Small intestine (tissue), 7 donors: ENCODE measurements at regions not wholly inside any gene's neighbourhood (a gene's known extent, or its start where the extent isn't known, plus 50 kb on each side); places are given as distances from the start of the nearest gene placed in this dataset.

Source experiments
- DNase-seq, 2 donors: peaks; one replicate each; pipeline versions ENCODE4 v3.0.0 to v3.0.0-alpha.2; 2013
- FAIRE-seq: peaks from 2 replicates; lab custom pipeline; 2012; peaks lifted over from hg19 to GRCh38; lab: Jason Lieb, UNC
- H3K27ac ChIP-seq, 3 donors: one replicate each; pipeline ENCODE4 v1.5.1; 2013; ENCODE audit warnings: low read length in 2 of 3, mild to moderate bottlenecking in 2 of 3, control low read depth in 1 of 3, inconsistent platforms in 1 of 3, low read depth in 1 of 3, moderate library complexity in 1 of 3
- H3K27me3 ChIP-seq, 3 donors: one replicate each; pipeline ENCODE4 v1.6.1; 2013; ENCODE audit warnings: low read length in 3 of 3, inconsistent platforms in 1 of 3; ENCODE audit not compliant: control insufficient read depth in 3 of 3, insufficient read depth in 3 of 3
- H3K36me3 ChIP-seq, 3 donors: one replicate each; pipeline ENCODE4 v1.6.1; 2013; ENCODE audit warnings: low read length in 3 of 3, inconsistent platforms in 1 of 3, low read depth in 1 of 3, mild to moderate bottlenecking in 1 of 3, moderate library complexity in 1 of 3; ENCODE audit not compliant: control insufficient read depth in 3 of 3, insufficient read depth in 2 of 3
- H3K4me1 ChIP-seq, 3 donors: one replicate each; pipeline ENCODE4 v1.6.1; 2013; ENCODE audit warnings: low read length in 2 of 3, inconsistent platforms in 1 of 3, low read depth in 1 of 3, mild to moderate bottlenecking in 1 of 3, moderate library complexity in 1 of 3; ENCODE audit not compliant: control insufficient read depth in 3 of 3, insufficient read depth in 2 of 3
- H3K4me3 ChIP-seq, 3 donors: one replicate each; pipeline ENCODE4 v1.5.1; 2013; ENCODE audit warnings: low read length in 3 of 3, control low read depth in 1 of 3, inconsistent platforms in 1 of 3, low read depth in 1 of 3, mild to moderate bottlenecking in 1 of 3, moderate library complexity in 1 of 3
- H3K9me3 ChIP-seq, 2 donors: one replicate each; pipeline ENCODE4 v1.6.1; 2013; ENCODE audit warnings: low read depth in 1 of 2, low read length in 1 of 2; ENCODE audit not compliant: control insufficient read depth in 2 of 2, insufficient read depth in 1 of 2
- WGBS, 3 donors: extraction: QIAGEN DNeasy Blood & Tissue Kit; methylation state at CpG; one replicate each; pipeline ENCODE4 v1.1.7; 2013; 5-methylcytosine and 5-hydroxymethylcytosine counted together
- donor health status: healthy with polysubstance abuse.
- donor health status: control.
- donor health status: control.
- donor health status: Bipolar disorder and iron deficiency.
- donor health status: healthy.

DNA sequence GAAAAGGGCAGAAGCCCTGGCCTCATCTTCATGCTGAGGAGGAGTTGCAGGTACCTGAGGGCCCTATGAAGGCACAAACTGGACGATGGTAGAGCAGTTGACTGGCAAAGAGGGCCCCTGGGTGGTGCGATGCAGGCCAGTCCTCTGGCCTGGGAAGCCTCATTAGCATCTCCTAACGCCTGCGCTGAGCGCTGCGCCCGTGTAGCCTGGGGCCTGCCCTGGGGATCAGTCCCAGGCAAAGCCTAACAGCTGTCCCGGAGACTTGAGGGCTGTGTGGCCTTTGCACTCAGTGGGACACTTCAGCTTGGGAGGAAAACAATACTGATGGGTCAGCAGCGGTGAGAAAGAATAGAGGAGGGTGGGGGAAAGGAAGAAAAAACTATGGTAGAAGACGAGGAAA lies 187.7 kb downstream of the RAP2A start:
- Histone ChIP-seq H3K27me3 (peaks cover 0 to 3% (median 0%) of the 10 kb centered on the region in 3 donors), H3K36me3 (no peaks in the 10 kb centered on the region), H3K27ac (no peak overlapping the region), H3K4me3 (no peak overlapping the region), H3K9me3 (no peaks in the 10 kb centered on the region), H3K4me1 (no peaks in the 10 kb centered on the region)
- DNase-seq (no peak), FAIRE-seq (no peak)
- 60 to 64% (median 61%) methylated on average over 10 of the region's 10 CpGs for WGBS, 3 donors

DNA sequence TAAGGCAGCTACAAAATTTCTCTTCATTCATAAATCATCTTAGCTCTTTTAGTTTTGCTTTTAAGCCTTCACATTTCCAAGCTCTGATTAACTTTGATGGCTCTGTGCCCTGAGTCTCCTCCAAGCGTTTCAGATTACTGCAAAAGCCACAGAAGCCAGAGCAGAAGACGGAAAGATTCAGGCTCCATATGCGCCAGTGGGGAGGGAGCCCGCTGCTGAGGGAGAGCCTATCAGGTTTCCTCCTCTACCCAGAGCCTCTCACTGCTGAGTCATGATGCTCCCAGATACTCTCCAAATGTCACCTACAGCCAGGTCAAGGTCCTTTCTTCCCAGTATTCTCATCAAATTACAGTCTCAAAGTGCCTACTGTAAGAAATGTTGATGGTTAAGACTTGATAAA lies 193.6 kb downstream of the RAP2A start:
- no peaks in the 10 kb centered on the region for H3K4me1 ChIP-seq
- peaks cover 0 to 5% (median 0%) of the 10 kb centered on the region in 3 donors for H3K27me3 ChIP-seq
- H3K36me3 ChIP-seq = no peaks in the 10 kb centered on the region
- DNase-seq = peak in 1 of 2 donors; percentile 22
- peaks cover 0 to 6% of the 10 kb centered on the region in 2 donors for H3K9me3 ChIP-seq
- no peak for FAIRE-seq
- no peak overlapping the region for H3K27ac ChIP-seq
- WGBS, 3 donors = 28 to 43% (median 29%) methylated on average over 4 of the region's 4 CpGs
- H3K4me3 ChIP-seq = no peak overlapping the region

DNA sequence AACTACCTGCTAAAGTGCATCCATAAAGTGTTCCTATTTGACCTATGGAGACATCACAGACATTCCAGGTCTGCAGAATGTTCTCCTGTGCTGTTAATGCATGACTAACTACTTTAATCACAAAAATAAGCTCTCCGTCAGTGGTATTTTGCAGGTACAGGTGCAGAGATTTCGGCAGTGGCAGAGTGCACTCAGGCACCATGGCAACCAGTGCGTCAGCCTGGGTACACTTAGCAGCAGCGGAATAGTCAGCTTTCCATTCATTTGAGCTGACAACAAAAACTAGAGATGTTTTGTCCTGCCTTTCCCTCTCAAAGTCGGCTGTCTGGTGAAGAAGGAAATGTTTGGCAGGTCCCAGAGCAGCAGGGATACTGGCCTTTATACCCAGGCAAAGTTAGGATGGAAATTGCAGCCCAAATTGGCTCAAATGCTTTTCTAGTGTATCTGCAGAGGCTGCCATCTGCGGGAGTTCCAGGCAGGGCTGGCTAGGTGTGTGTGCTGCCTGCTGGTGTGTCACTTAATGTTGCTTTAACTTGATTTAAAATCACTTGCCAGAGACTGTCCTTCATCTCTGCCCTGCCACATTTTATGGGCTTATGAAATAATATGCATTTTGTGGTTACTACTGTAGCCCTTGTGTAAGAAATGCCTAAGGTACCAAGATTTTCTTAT lies 195.8 kb downstream of the RAP2A start:
- Histone ChIP-seq H3K27ac (no peak overlapping the region), H3K4me1 (no peaks in the 10 kb centered on the region), H3K27me3 (peaks cover 0 to 2% (median 0%) of the 10 kb centered on the region in 3 donors), H3K36me3 (no peaks in the 10 kb centered on the region), H3K9me3 (peaks cover 0 to 6% of the 10 kb centered on the region in 2 donors), H3K4me3 (no peak overlapping the region)
- FAIRE-seq (no peak), DNase-seq (no peak)
- 36 to 64% (median 49%) methylated on average over 6 of the region's 6 CpGs for WGBS, 3 donors

DNA sequence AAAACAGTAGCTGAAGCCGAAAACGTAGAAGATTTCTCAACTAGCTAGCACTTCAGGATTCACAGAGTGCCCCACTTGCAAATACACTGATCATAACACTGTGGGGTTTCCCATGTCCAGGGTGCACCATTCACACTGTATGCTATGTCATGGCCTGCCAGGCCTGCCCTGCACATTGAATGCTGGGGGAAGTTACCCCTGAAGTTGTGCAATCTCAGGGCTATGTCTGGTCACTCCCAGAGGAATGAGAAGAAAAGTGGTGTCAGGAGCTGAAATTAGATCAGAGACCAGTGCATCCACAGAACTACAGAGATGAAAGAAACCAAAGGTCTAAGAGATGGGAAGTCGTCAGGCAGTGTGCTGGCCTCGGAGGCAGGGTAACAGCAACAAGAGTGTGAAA lies 196.8 kb downstream of the RAP2A start:
- H3K27ac ChIP-seq = no peak overlapping the region
- no peak overlapping the region for H3K4me3 ChIP-seq
- 86 to 91% (median 86%) methylated on average over 4 of the region's 4 CpGs for WGBS, 3 donors
- peaks cover 0 to 2% (median 0%) of the 10 kb centered on the region in 3 donors for H3K27me3 ChIP-seq
- no peaks in the 10 kb centered on the region for H3K36me3 ChIP-seq
- H3K4me1 ChIP-seq = no peaks in the 10 kb centered on the region
- FAIRE-seq (no peak), DNase-seq (no peak)
- H3K9me3 ChIP-seq = peaks cover 0 to 6% of the 10 kb centered on the region in 2 donors

GRCh38 chr13:97631158-97631557 lies 197.2 kb downstream of the RAP2A start:
- 64 to 80% (median 70%) methylated on average over 3 of the region's 3 CpGs for WGBS, 3 donors
- DNase-seq (no peak), FAIRE-seq (no peak)
- Histone ChIP-seq H3K9me3 (peaks cover 0 to 6% of the 10 kb centered on the region in 2 donors), H3K4me1 (no peaks in the 10 kb centered on the region), H3K27ac (no peak overlapping the region), H3K27me3 (peaks cover 0 to 2% (median 0%) of the 10 kb centered on the region in 3 donors), H3K4me3 (no peak overlapping the region), H3K36me3 (no peaks in the 10 kb centered on the region)

- H3K9me3 ChIP-seq = no peaks in the 10 kb centered on the region
- H3K27ac ChIP-seq = no peak overlapping the region
- no peaks in the 10 kb centered on the region for H3K27me3 ChIP-seq
- no peak for FAIRE-seq
- no peak overlapping the region for H3K4me3 ChIP-seq
- DNase-seq = no peak
- H3K4me1 ChIP-seq = no peaks in the 10 kb centered on the region
- H3K36me3 ChIP-seq = no peaks in the 10 kb centered on the region
Measured at GRCh38 chr13:97639236-97639635, 205.3 kb downstream of the RAP2A start.

GRCh38 chr13:97640268-97640667 lies 206.3 kb downstream of the RAP2A start:
- H3K4me3 ChIP-seq = no peak overlapping the region
- no peaks in the 10 kb centered on the region for H3K4me1 ChIP-seq
- DNase-seq (no peak), FAIRE-seq (no peak)
- H3K27ac ChIP-seq = no peak overlapping the region
- no peaks in the 10 kb centered on the region for H3K27me3 ChIP-seq
- H3K9me3 ChIP-seq = no peaks in the 10 kb centered on the region
- 81 to 87% (median 85%) methylated on average over 2 of the region's 2 CpGs for WGBS, 3 donors
- H3K36me3 ChIP-seq = no peaks in the 10 kb centered on the region

- FAIRE-seq (no peak), DNase-seq (no peak)
- Histone ChIP-seq H3K4me1 (no peaks in the 10 kb centered on the region), H3K9me3 (no peaks in the 10 kb centered on the region), H3K4me3 (no peak overlapping the region), H3K27me3 (no peaks in the 10 kb centered on the region), H3K27ac (no peak overlapping the region), H3K36me3 (no peaks in the 10 kb centered on the region)
- WGBS, 3 donors = 75 to 78% (median 77%) methylated on average over 14 of the region's 14 CpGs
Measured at GRCh38 chr13:97648171-97648880, 214.4 kb downstream of the RAP2A start.
